Erythroblast (primary cell): ENCODE measurements at regions not wholly inside any gene's neighbourhood (a gene's known extent, or its start where the extent isn't known, plus 50 kb on each side); places are given as distances from the start of the nearest gene placed in this dataset.

ENCODE experiments used
- GATA1 ChIP-seq: IDR thresholded peaks from 2 replicates; pipeline ENCODE4 v1.6.1; 2011; ENCODE audit warnings: low read depth, mild to moderate bottlenecking, control low read depth, low read length, moderate library complexity
- POLR2A ChIP-seq: IDR thresholded peaks from 2 replicates; pipeline ENCODE4 v1.6.1; 2011; ENCODE audit warnings: mild to moderate bottlenecking, low read length

GRCh38 chr12:60921541-60921940 lies 1325.7 kb downstream of the SLC16A7 start:
- TF ChIP-seq POLR2A (no peak), GATA1 (no peak)
